H9 (cell line): ENCODE measurements at regions not wholly inside any gene's neighbourhood (a gene's known extent, or its start where the extent isn't known, plus 50 kb on each side); places are given as distances from the start of the nearest gene placed in this dataset.

ENCODE experiments used
- DNase-seq: peaks from one replicate; pipeline ENCODE4 v3.0.0-alpha.2; 2017
- H2AFZ ChIP-seq: one replicate; pipeline ENCODE4 v1.6.1; 2013; ENCODE audit warnings: mild to moderate bottlenecking, low read length, control low read depth, moderate library complexity
- H2AK5ac ChIP-seq: 2 replicates; pipeline ENCODE4 v1.6.1; 2013; ENCODE audit warnings: low read length, control low read depth, mixed read lengths; ENCODE audit not compliant: insufficient read length
- H2BK120ac ChIP-seq: one replicate; pipeline ENCODE4 v1.6.1; 2013; ENCODE audit warnings: low read depth, mild to moderate bottlenecking, low read length, control low read depth, inconsistent platforms; ENCODE audit not compliant: poor library complexity, severe bottlenecking
- H2BK12ac ChIP-seq: 2 replicates; pipeline ENCODE4 v1.6.1; 2013; ENCODE audit warnings: low read length, control low read depth, mixed read lengths, low read depth; ENCODE audit not compliant: insufficient read length
- H2BK15ac ChIP-seq: 2 replicates; pipeline ENCODE4 v1.6.1; 2013; ENCODE audit warnings: low read depth, low read length, control low read depth
- H2BK20ac ChIP-seq: one replicate; pipeline ENCODE4 v1.6.1; 2013; ENCODE audit warnings: low read depth, mild to moderate bottlenecking, low read length, control low read depth, inconsistent platforms; ENCODE audit not compliant: poor library complexity, severe bottlenecking
- H2BK5ac ChIP-seq: 2 replicates; pipeline ENCODE4 v1.6.1; 2013; ENCODE audit warnings: low read length, control low read depth, mixed read lengths; ENCODE audit not compliant: insufficient read length
- H3K14ac ChIP-seq: 2 replicates; pipeline ENCODE4 v1.6.1; 2013; ENCODE audit warnings: low read length, control low read depth; ENCODE audit not compliant: insufficient read depth
- H3K18ac ChIP-seq: 2 replicates; pipeline ENCODE4 v1.6.1; 2013; ENCODE audit warnings: low read depth, mild to moderate bottlenecking, mixed read lengths, low read length, control low read depth; ENCODE audit not compliant: insufficient read length
- H3K23ac ChIP-seq: 2 replicates; pipeline ENCODE4 v1.6.1; 2013; ENCODE audit warnings: low read length, control low read depth, mixed read lengths, low read depth; ENCODE audit not compliant: insufficient read length
- H3K23me2 ChIP-seq: 2 replicates; pipeline ENCODE4 v1.6.1; 2013; ENCODE audit warnings: low read depth, mild to moderate bottlenecking, mixed read lengths, low read length, control low read depth; ENCODE audit not compliant: insufficient read length, poor library complexity, severe bottlenecking
- H3K27ac ChIP-seq: 2 replicates; pipeline ENCODE4 v1.5.1; 2013; ENCODE audit warnings: low read length, control low read depth, mixed read lengths, low read depth; ENCODE audit not compliant: insufficient read length
- H3K27me3 ChIP-seq: 2 replicates; pipeline ENCODE4 v1.6.1; 2013; ENCODE audit warnings: low read length, control low read depth, inconsistent platforms; ENCODE audit not compliant: insufficient read depth
- H3K4ac ChIP-seq: 2 replicates; pipeline ENCODE4 v1.6.1; 2013; ENCODE audit warnings: low read depth, mild to moderate bottlenecking, control low read depth, inconsistent platforms, low read length, moderate library complexity
- H3K4me1 ChIP-seq: 2 replicates; pipeline ENCODE4 v1.6.1; 2013; ENCODE audit warnings: low read length, control low read depth, inconsistent platforms; ENCODE audit not compliant: insufficient read depth
- H3K4me2 ChIP-seq: 2 replicates; pipeline ENCODE4 v1.6.1; 2013; ENCODE audit warnings: low read length, control low read depth, mixed read lengths; ENCODE audit not compliant: insufficient read length, insufficient read depth
- H3K56ac ChIP-seq: 2 replicates; pipeline ENCODE4 v1.6.1; 2013; ENCODE audit warnings: low read depth, mild to moderate bottlenecking, mixed read lengths, low read length, control low read depth; ENCODE audit not compliant: insufficient read length
- H3K79me1 ChIP-seq: 2 replicates; pipeline ENCODE4 v1.6.1; 2013; ENCODE audit warnings: low read depth, mild to moderate bottlenecking, moderate library complexity, low read length, control low read depth, inconsistent platforms; ENCODE audit not compliant: insufficient read depth, poor library complexity, severe bottlenecking
- H3K79me2 ChIP-seq: 2 replicates; pipeline ENCODE4 v1.6.1; 2013; ENCODE audit warnings: low read length, control low read depth, inconsistent platforms; ENCODE audit not compliant: insufficient read depth
- H3K9ac ChIP-seq: 2 replicates; pipeline ENCODE4 v1.6.1; 2013; ENCODE audit warnings: low read length, control low read depth, mixed read lengths; ENCODE audit not compliant: insufficient read length; ENCODE audit errors: extremely low read depth
- H3K9me3 ChIP-seq: one replicate; pipeline ENCODE4 v1.6.1; 2013; ENCODE audit warnings: low read depth, low read length, inconsistent platforms; ENCODE audit not compliant: control insufficient read depth
- H3T11ph ChIP-seq: one replicate; pipeline ENCODE4 v1.6.1; 2013; ENCODE audit warnings: mild to moderate bottlenecking, low read length, control low read depth, inconsistent platforms
- H4K20me1 ChIP-seq: one replicate; pipeline ENCODE4 v1.6.1; 2013; ENCODE audit not compliant: control insufficient read depth, insufficient read length, insufficient read depth
- H4K5ac ChIP-seq: 2 replicates; pipeline ENCODE4 v1.6.1; 2013; ENCODE audit warnings: low read depth, mild to moderate bottlenecking, mixed read lengths, low read length, control low read depth; ENCODE audit not compliant: insufficient read length
- H4K8ac ChIP-seq: replicated peaks from 2 replicates; pipeline ENCODE4 v1.6.1; 2013; ENCODE audit warnings: low read length, control low read depth, mixed read lengths, low read depth; ENCODE audit not compliant: insufficient read length
- H4K91ac ChIP-seq: 2 replicates; pipeline ENCODE4 v1.6.1; 2013; ENCODE audit warnings: low read depth, mild to moderate bottlenecking, moderate library complexity, mixed read lengths, low read length, control low read depth; ENCODE audit not compliant: insufficient read length
- H3K27ac Mint-ChIP-seq, 3 experiments: 2 replicates in 2 of 3; 3 replicates in 1 of 3; pipeline ENCODE4 v1.8.0; 2020 to 2021; ENCODE audit warnings: mixed read lengths in 3 of 3, mild to moderate bottlenecking in 1 of 3, moderate library complexity in 1 of 3
- H3K27me3 Mint-ChIP-seq: 2 replicates; pipeline ENCODE4 v1.8.0; 2021; ENCODE audit warnings: low read depth, mild to moderate bottlenecking, moderate library complexity, mixed read lengths
- H3K36me3 Mint-ChIP-seq, 3 experiments: 2 replicates in 2 of 3; 3 replicates in 1 of 3; pipeline ENCODE4 v1.8.0; 2020 to 2021; ENCODE audit warnings: low read depth in 3 of 3, mixed read lengths in 3 of 3; ENCODE audit not compliant: insufficient read depth in 1 of 3
- H3K4me1 Mint-ChIP-seq, 2 experiments: 2 replicates each; pipeline ENCODE4 v1.8.0; 2020; ENCODE audit warnings: mixed read lengths in 2 of 2
- H3K4me3 Mint-ChIP-seq, 2 experiments: 2 replicates in 1 of 2; 3 replicates in 1 of 2; pipeline ENCODE4 v1.8.0; 2020 to 2021; ENCODE audit warnings: mild to moderate bottlenecking in 2 of 2, mixed read lengths in 2 of 2, moderate library complexity in 1 of 2
- H3K9me3 Mint-ChIP-seq, 2 experiments: 2 replicates in 1 of 2; 3 replicates in 1 of 2; pipeline ENCODE4 v1.8.0; 2020; ENCODE audit warnings: mild to moderate bottlenecking in 2 of 2, mixed read lengths in 2 of 2, moderate library complexity in 1 of 2
- CTCF ChIP-seq: fragments of 200-600 bp; sonication (generic); conservative IDR thresholded peaks from 3 replicates; pipeline ENCODE4 v1.8.0; 2021; ENCODE audit warnings: antibody characterized with exemption, mild to moderate bottlenecking
- WGBS: extraction: QIAGEN DNeasy Blood & Tissue Kit; methylation state at CpG from one replicate; pipeline ENCODE4 v1.1.7; 2013; ENCODE audit warnings: missing lambda C conversion rate, low lambda C conversion rate, mixed read lengths; ENCODE audit not compliant: insufficient read length; ENCODE audit errors: extremely low coverage; 5-methylcytosine and 5-hydroxymethylcytosine counted together

- Histone ChIP-seq H3K18ac (no peak overlapping the region), H2BK5ac (no peak overlapping the region), H4K5ac (no peak overlapping the region), H3K9me3 (no peaks in the 10 kb centered on the region), H2AFZ (no peak overlapping the region), H3K9ac (no peak overlapping the region), H2AK5ac (no peak overlapping the region), H4K20me1 (no peaks in the 10 kb centered on the region), H3K14ac (no peak overlapping the region), H3K27ac (no peak overlapping the region), H2BK15ac (no peak overlapping the region), H3K27me3 (no peaks in the 10 kb centered on the region), H3K4me2 (no peak overlapping the region), H3K56ac (no peak overlapping the region), H2BK20ac (no peak overlapping the region), H2BK120ac (no peak overlapping the region), H3K4me1 (no peaks in the 10 kb centered on the region), H3K4ac (no peak overlapping the region), H2BK12ac (no peak overlapping the region), H4K91ac (no peak overlapping the region), H3K79me2 (no peaks in the 10 kb centered on the region), H3K79me1 (no peaks in the 10 kb centered on the region), H3K23ac (no peak overlapping the region), H3T11ph (no peak overlapping the region), H4K8ac (no peak overlapping the region), H3K23me2 (no peaks in the 10 kb centered on the region)
- DNase-seq = no peak
- Mint-ChIP-seq H3K27me3 (no peaks in the 10 kb centered on the region), H3K4me3 (no peak overlapping the region), H3K36me3 (peaks cover 0 to 2% (median 0%) of the 10 kb centered on the region in 3 experiments; a peak in 1 of 7 replicates), H3K27ac (no peak overlapping the region), H3K4me1 (no peaks in the 10 kb centered on the region), H3K9me3 (no peaks in the 10 kb centered on the region; a peak in 1 of 5 replicates)
- no CpG with 5 or more reads among the region's 2 CpGs for WGBS
- no peak for TF ChIP-seq CTCF
These were observed 133.7 kb downstream of the DIRAS2 start for GRCh38 chr9:90508940-90509339.
